ENCODE measurements at regions not wholly inside any gene's neighbourhood (a gene's known extent, or its start where the extent isn't known, plus 50 kb on each side); places are given as distances from the start of the nearest gene placed in this dataset.

GRCh38 chr2:183404392-183404791 is 280.1 kb downstream of the NUP35 start:
- TF ChIP-seq UBTF (IDR thresholded peaks at IDR 0.05; ENCODE audit: borderline replicate concordance in 1 of 2, low read depth in 2 of 2, low read length in 2 of 2) (no peak), FOXK2 (conservative IDR thresholded peaks at IDR 0.05 in 1 of 2, IDR thresholded peaks at IDR 0.05 in 1 of 2; ENCODE audit: low read depth in 2 of 2) (no peak), KAT7 (CRISPR knock-in tag; IDR thresholded peaks at IDR 0.05; ENCODE audit: borderline replicate concordance) (no peak), CTCF (IDR thresholded peaks at IDR 0.05 in 2 of 3, conservative IDR thresholded peaks at IDR 0.05 in 1 of 3; ENCODE audit: insufficient read depth in 2 of 3, low read depth in 1 of 3, low read length in 3 of 3) (no peak), POLR2AphosphoS5 (IDR thresholded peaks at IDR 0.05; ENCODE audit: control insufficient read depth, insufficient read depth, low read depth, low read length) (no peak), CBX1 (IDR thresholded peaks at IDR 0.05; ENCODE audit: low read depth) (no peak), CHD2 (IDR thresholded peaks at IDR 0.05; ENCODE audit: low read depth, low read length) (no peak), POLR2A (conservative IDR thresholded peaks at IDR 0.05) (no peak)
